Body of pancreas (tissue), 4 donors: ENCODE measurements at regions not wholly inside any gene's neighbourhood (a gene's known extent, or its start where the extent isn't known, plus 50 kb on each side); places are given as distances from the start of the nearest gene placed in this dataset.

Experiments
- CTCF ChIP-seq, 7 experiments: fragments of 450-650 bp in 4 of 7; fragments of 200-600 bp in 3 of 7; sonication (generic) in 3 of 7; IDR thresholded peaks; one replicate each; pipeline ENCODE4 v1.5.1; 2016 to 2019; ENCODE audit warnings: antibody characterized with exemption in 7 of 7
- POLR2A ChIP-seq, 3 donors: fragments of 450-650 bp; IDR thresholded peaks; one replicate each; pipeline ENCODE4 v1.6.1; 2016; ENCODE audit warnings: antibody characterized with exemption in 3 of 3, mild to moderate bottlenecking in 2 of 3

DNA sequence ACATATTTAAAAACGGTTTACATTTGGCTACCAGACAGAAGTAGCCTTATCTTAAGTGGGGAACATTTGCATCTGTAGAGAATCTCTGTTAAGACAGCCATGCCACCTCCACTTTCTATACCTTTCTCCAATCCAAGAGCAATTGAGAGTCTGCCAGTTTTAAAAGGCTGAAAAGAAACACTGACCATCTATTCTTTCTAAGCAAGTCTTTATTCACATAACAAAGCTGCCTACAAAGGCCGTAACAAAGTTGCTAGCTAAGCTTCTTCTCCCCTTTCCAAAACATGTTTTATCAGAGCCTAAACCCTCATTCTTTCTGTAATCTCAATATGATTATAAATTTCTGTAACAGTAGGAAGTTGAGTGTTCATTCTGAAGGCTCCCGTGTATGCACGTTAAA is 1078.3 kb downstream of the NCAM2 start:
- no peak for TF ChIP-seq CTCF (IDR thresholded peaks at IDR 0.05)
- TF ChIP-seq POLR2A (IDR thresholded peaks at IDR 0.05), result no peak
